Lung (tissue), 11 donors: ENCODE measurements at regions not wholly inside any gene's neighbourhood (a gene's known extent, or its start where the extent isn't known, plus 50 kb on each side); places are given as distances from the start of the nearest gene placed in this dataset.
A peak's percentile ranks its signal among the peaks of the same experiment; 100 is the strongest.

Experiments used
- ATAC-seq: fragments of 200-7000 bp; cut with Tn5 transposase; one replicate; pipeline ENCODE4 v1.9.1; 2020; ENCODE audit warnings: moderate number of reproducible peaks; ENCODE audit not compliant: insufficient read depth, low FRiP score
- DNase-seq, 3 donors: peaks; one replicate each; pipeline ENCODE4 v3.0.0-alpha.2; 2013 to 2017
- H3K27ac ChIP-seq, 2 donors: one replicate each; pipeline ENCODE4 v1.5.1; 2013; ENCODE audit warnings: mild to moderate bottlenecking in 2 of 2, moderate library complexity in 2 of 2, control low read depth in 1 of 2, inconsistent platforms in 1 of 2, low read depth in 1 of 2, low read length in 1 of 2
- H3K27me3 ChIP-seq, 3 donors: one replicate each; pipeline ENCODE4 v1.5.1; 2013; ENCODE audit warnings: low read length in 2 of 3; ENCODE audit not compliant: control insufficient read depth in 3 of 3, insufficient read depth in 3 of 3
- H3K36me3 ChIP-seq, 4 donors: one replicate each; pipeline ENCODE4 v1.5.1; 2013; ENCODE audit warnings: low read length in 4 of 4, mild to moderate bottlenecking in 1 of 4, moderate library complexity in 1 of 4; ENCODE audit not compliant: control insufficient read depth in 4 of 4, insufficient read depth in 4 of 4
- H3K4me1 ChIP-seq, 5 donors: one replicate each; pipeline ENCODE4 v1.5.1; 2013; ENCODE audit warnings: low read length in 5 of 5, mild to moderate bottlenecking in 2 of 5, moderate library complexity in 1 of 5; ENCODE audit not compliant: control insufficient read depth in 5 of 5, insufficient read depth in 5 of 5
- H3K4me3 ChIP-seq: one replicate; pipeline ENCODE4 v1.5.1; 2013; ENCODE audit warnings: mild to moderate bottlenecking, control low read depth, moderate library complexity
- H3K9ac ChIP-seq, 2 donors: one replicate each; pipeline ENCODE4 v1.5.1; 2013; ENCODE audit warnings: low read length in 2 of 2, control low read depth in 1 of 2; ENCODE audit not compliant: insufficient read depth in 1 of 2
- H3K9me3 ChIP-seq, 4 donors: one replicate each; pipeline ENCODE4 v1.5.1; 2013; ENCODE audit warnings: low read length in 3 of 4, mild to moderate bottlenecking in 1 of 4, moderate library complexity in 1 of 4; ENCODE audit not compliant: control insufficient read depth in 4 of 4, insufficient read depth in 3 of 4
- WGBS, 2 donors: extraction: QIAGEN DNeasy Blood & Tissue Kit; methylation state at CpG; one replicate each; pipeline ENCODE4 v1.1.7; 2013; 5-methylcytosine and 5-hydroxymethylcytosine counted together
- TF ChIP-seq, protein P1 (sequence below): IDR thresholded peaks from 2 replicates; pipeline ENCODE4 v1.5.1; 2012; ENCODE audit warnings: mild to moderate bottlenecking; ENCODE audit errors: control extremely low read depth, extremely low read depth
- donor health status: control.
- donor health status: control.
- donor health status: Bipolar disorder and iron deficiency.
- donor health status: healthy.
- donor health status: DM: yes; HTN: yes; CAD: no.

GRCh38 chr4:23972805-23973204, 83.0 kb upstream of the PPARGC1A start:
- Histone ChIP-seq H3K36me3 (no peaks in the 10 kb centered on the region), H3K27me3 (no peaks in the 10 kb centered on the region), H3K27ac (no peak overlapping the region), H3K4me3 (no peak overlapping the region), H3K9ac (no peak overlapping the region), H3K9me3 (no peaks in the 10 kb centered on the region), H3K4me1 (peaks cover 0 to 51% (median 11%) of the 10 kb centered on the region in 5 donors)
- ATAC-seq: no peak
- peak in 1 of 3 donors; percentile 33 for DNase-seq
- WGBS, 2 donors: 59 to 71% methylated on average over 3 of the region's 3 CpGs
- TF ChIP-seq, protein P1, sequence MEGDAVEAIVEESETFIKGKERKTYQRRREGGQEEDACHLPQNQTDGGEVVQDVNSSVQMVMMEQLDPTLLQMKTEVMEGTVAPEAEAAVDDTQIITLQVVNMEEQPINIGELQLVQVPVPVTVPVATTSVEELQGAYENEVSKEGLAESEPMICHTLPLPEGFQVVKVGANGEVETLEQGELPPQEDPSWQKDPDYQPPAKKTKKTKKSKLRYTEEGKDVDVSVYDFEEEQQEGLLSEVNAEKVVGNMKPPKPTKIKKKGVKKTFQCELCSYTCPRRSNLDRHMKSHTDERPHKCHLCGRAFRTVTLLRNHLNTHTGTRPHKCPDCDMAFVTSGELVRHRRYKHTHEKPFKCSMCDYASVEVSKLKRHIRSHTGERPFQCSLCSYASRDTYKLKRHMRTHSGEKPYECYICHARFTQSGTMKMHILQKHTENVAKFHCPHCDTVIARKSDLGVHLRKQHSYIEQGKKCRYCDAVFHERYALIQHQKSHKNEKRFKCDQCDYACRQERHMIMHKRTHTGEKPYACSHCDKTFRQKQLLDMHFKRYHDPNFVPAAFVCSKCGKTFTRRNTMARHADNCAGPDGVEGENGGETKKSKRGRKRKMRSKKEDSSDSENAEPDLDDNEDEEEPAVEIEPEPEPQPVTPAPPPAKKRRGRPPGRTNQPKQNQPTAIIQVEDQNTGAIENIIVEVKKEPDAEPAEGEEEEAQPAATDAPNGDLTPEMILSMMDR: no peak

- Histone ChIP-seq H3K9me3 (no peaks in the 10 kb centered on the region), H3K27me3 (no peaks in the 10 kb centered on the region), H3K4me3 (no peak overlapping the region), H3K4me1 (peaks cover 0 to 48% (median 11%) of the 10 kb centered on the region in 5 donors), H3K36me3 (no peaks in the 10 kb centered on the region), H3K27ac (no peak overlapping the region), H3K9ac (no peak overlapping the region)
- peak in 2 of 3 donors; percentile 12 to 17 for DNase-seq
- no peak for ATAC-seq
- 61 to 80% methylated on average over 2 of the region's 2 CpGs for WGBS, 2 donors
- TF ChIP-seq, protein P1: no peak
Measured at GRCh38 chr4:23972187-23972586, 82.3 kb upstream of the PPARGC1A start.

DNA sequence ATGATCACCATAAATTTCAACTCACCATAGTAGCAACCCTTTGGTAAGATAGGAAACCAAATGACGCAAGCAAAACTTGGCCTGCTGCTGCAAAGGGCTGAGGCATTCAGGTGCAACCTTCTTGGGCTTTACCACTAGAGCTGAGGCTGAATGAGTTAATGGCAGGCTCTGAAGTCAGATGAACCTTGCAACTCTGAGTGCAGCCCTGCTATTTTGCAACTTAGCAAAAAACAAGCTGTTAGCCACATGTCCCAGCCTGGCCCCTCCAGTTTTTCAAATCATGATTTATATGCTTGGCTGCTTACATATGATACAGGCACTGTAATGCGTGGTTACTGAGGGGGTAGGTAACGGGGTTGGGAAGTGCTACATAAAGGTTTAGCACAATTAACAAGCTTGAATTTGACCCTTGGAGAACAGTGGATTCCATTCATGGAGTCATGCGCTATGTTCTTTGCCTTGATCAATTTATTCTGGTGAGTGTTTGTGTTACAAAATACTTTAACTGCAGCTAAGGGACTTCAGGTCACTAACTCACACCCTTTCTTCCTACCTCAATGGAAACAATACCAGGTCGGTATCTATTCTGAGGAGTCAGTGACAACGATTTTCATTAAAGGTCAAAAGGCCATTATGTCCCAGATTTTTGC, 80.5 kb upstream of the PPARGC1A start:
- H3K27ac ChIP-seq: no peak overlapping the region
- no peak for ATAC-seq

More for the DNA sequence above, 80.5 kb upstream of the PPARGC1A start:
- no peaks in the 10 kb centered on the region for H3K36me3 ChIP-seq
- H3K9me3 ChIP-seq: no peaks in the 10 kb centered on the region
- no peak overlapping the region for H3K9ac ChIP-seq
- H3K27me3 ChIP-seq: no peaks in the 10 kb centered on the region
- no peak overlapping the region for H3K4me3 ChIP-seq
- H3K4me1 ChIP-seq: peaks cover 0 to 48% (median 11%) of the 10 kb centered on the region in 5 donors
- peak; percentile 39 to 81 (median 64) for DNase-seq
- WGBS, 2 donors: 72 to 79% methylated on average over 6 of the region's 6 CpGs
- TF ChIP-seq, protein P1: no peak
